ENCODE measurements at regions not wholly inside any gene's neighbourhood (a gene's known extent, or its start where the extent isn't known, plus 50 kb on each side); places are given as distances from the start of the nearest gene placed in this dataset.

GRCh38 chr5:175235251-175235960 lies 208.6 kb downstream of the DRD1 start:
- DNase-seq, result no peak

- DNase-seq, result no peak
Observed at GRCh38 chr5:175230299-175230698, 213.7 kb downstream of the DRD1 start.

GRCh38 chr5:175226506-175226905 lies 217.5 kb downstream of the DRD1 start:
- DNase-seq, result no peak

- no peak for DNase-seq
Observed at GRCh38 chr5:175223291-175223690, 220.7 kb downstream of the DRD1 start.

GRCh38 chr5:175222621-175223020 lies 221.4 kb downstream of the DRD1 start:
- no peak for DNase-seq

- no peak for DNase-seq
Observed at GRCh38 chr5:175220549-175220948, 223.4 kb downstream of the DRD1 start.

- DNase-seq, result no peak
Observed at GRCh38 chr5:175219366-175219765, 224.6 kb downstream of the DRD1 start.

GRCh38 chr5:175216991-175217390 lies 227.0 kb downstream of the DRD1 start:
- DNase-seq, result no peak

GRCh38 chr5:175215906-175216305 lies 228.1 kb downstream of the DRD1 start:
- DNase-seq, result no peak

GRCh38 chr5:175214152-175214551 lies 229.8 kb downstream of the DRD1 start:
- DNase-seq, result no peak

GRCh38 chr5:175211956-175212756 lies 231.8 kb downstream of the DRD1 start:
- no peak for DNase-seq

GRCh38 chr5:175207321-175208040 lies 236.5 kb downstream of the DRD1 start:
- DNase-seq, result no peak

GRCh38 chr5:175206669-175207068 lies 237.3 kb downstream of the DRD1 start:
- DNase-seq, result no peak

GRCh38 chr5:175202463-175203068 lies 241.4 kb downstream of the DRD1 start:
- DNase-seq, result no peak

- DNase-seq, result no peak
Observed at GRCh38 chr5:175201393-175201792, 242.6 kb downstream of the DRD1 start.

- no peak for DNase-seq
Observed at GRCh38 chr5:175195698-175196656, 248.0 kb downstream of the DRD1 start.

- DNase-seq, result no peak
Observed at GRCh38 chr5:175181331-175181730, 262.7 kb downstream of the DRD1 start.

GRCh38 chr5:175170899-175171298 lies 273.1 kb downstream of the DRD1 start:
- no peak for DNase-seq

- DNase-seq, result no peak
Observed at GRCh38 chr5:175168882-175169507, 275.0 kb downstream of the DRD1 start.

- no peak for DNase-seq
Observed at GRCh38 chr5:175166026-175166425, 278.0 kb downstream of the DRD1 start.

- DNase-seq, result no peak
Observed at GRCh38 chr5:175163586-175164275, 280.3 kb downstream of the DRD1 start.

Measured in CD4-positive, alpha-beta T cell treated with Interleukin-10 for 1 hour (primary cell).